Iris pigment epithelial cell (primary cell): ENCODE measurements at regions not wholly inside any gene's neighbourhood (a gene's known extent, or its start where the extent isn't known, plus 50 kb on each side); places are given as distances from the start of the nearest gene placed in this dataset.
A peak's percentile ranks its signal among the peaks of the same experiment; 100 is the strongest.
"Not testable (repeated sequence)": the region's sequence is repeated elsewhere in the genome, so short reads cannot be mapped to it uniquely, and the experiment has no call there.

ENCODE experiments used
- DNase-seq: peaks from one replicate; pipeline ENCODE4 v3.0.0-alpha.2; 2011; ENCODE audit warnings: low read depth

GRCh38 chr5:13227513-13227912 lies 717.0 kb downstream of the DNAH5 start:
- no peak for DNase-seq

- DNase-seq: no peak
Measured at GRCh38 chr5:13218518-13218917, 726.0 kb downstream of the DNAH5 start.

- DNase-seq: peak; percentile 9
Measured at GRCh38 chr5:13217636-13218035, 726.9 kb downstream of the DNAH5 start.

GRCh38 chr5:13215806-13216205 lies 728.7 kb downstream of the DNAH5 start:
- no peak for DNase-seq

- DNase-seq: no peak
Measured at GRCh38 chr5:13215370-13215769, 729.1 kb downstream of the DNAH5 start.

- no peak for DNase-seq
Measured at GRCh38 chr5:13214182-13214581, 730.3 kb downstream of the DNAH5 start.

GRCh38 chr5:13212886-13213285 lies 731.6 kb downstream of the DNAH5 start:
- DNase-seq: no peak

- DNase-seq: no peak
Measured at GRCh38 chr5:13211064-13211463, 733.4 kb downstream of the DNAH5 start.

- no peak for DNase-seq
Measured at GRCh38 chr5:13207112-13207511, 737.4 kb downstream of the DNAH5 start.

GRCh38 chr5:13201022-13201421 lies 743.5 kb downstream of the DNAH5 start:
- no peak for DNase-seq

GRCh38 chr5:13198226-13198625 lies 746.3 kb downstream of the DNAH5 start:
- DNase-seq: not testable (repeated sequence)

- no peak for DNase-seq
Measured at GRCh38 chr5:13189532-13189931, 755.0 kb downstream of the DNAH5 start.

GRCh38 chr5:13188371-13188770 lies 756.1 kb downstream of the DNAH5 start:
- no peak for DNase-seq

GRCh38 chr5:13187186-13187585 lies 757.3 kb downstream of the DNAH5 start:
- no peak for DNase-seq

- DNase-seq: no peak
Measured at GRCh38 chr5:13186177-13186576, 758.3 kb downstream of the DNAH5 start.

- no peak for DNase-seq
Measured at GRCh38 chr5:13179407-13180087, 764.9 kb downstream of the DNAH5 start.

GRCh38 chr5:13143630-13144029 lies 800.9 kb downstream of the DNAH5 start:
- no peak for DNase-seq

GRCh38 chr5:13143214-13143613 lies 801.3 kb downstream of the DNAH5 start:
- no peak for DNase-seq

- DNase-seq: no peak
Measured at GRCh38 chr5:13133951-13134350, 810.5 kb downstream of the DNAH5 start.

GRCh38 chr5:13115476-13115875 lies 829.0 kb downstream of the DNAH5 start:
- DNase-seq: no peak

GRCh38 chr5:13108265-13108664 lies 836.2 kb downstream of the DNAH5 start:
- no peak for DNase-seq

GRCh38 chr5:13107537-13107936 lies 837.0 kb downstream of the DNAH5 start:
- DNase-seq: no peak

- no peak for DNase-seq
Measured at GRCh38 chr5:13081116-13081515, 863.4 kb downstream of the DNAH5 start.

GRCh38 chr5:13072936-13073335 lies 871.6 kb downstream of the DNAH5 start:
- DNase-seq: not testable (repeated sequence)
